ENCODE measurements at regions not wholly inside any gene's neighbourhood (a gene's known extent, or its start where the extent isn't known, plus 50 kb on each side); places are given as distances from the start of the nearest gene placed in this dataset.

DNA sequence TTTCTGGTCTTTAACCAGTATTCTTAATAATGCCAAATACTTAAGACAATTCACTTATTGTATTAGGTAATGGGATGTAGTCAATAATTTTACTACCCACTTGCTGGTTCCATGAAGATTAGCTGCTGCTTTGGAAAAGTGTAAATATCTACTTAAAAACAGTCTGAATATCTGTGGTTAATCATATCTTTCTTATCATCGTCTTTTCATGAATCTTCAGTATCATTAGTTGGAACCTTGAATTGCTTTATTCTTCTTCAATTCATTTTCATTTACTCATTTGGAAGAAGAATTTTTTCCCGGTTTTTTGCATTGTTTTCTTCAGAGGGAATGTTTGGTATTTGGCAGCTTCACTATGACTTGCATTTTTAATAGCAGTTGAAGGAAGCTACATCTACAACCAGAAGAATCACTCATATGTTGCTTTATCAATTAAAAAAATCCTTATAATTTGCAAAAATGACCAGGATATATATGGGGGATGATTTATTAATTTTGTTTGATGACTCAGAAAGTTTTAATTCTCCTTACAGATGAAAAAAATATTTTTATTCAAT is 1398.3 kb upstream of the CDH6 start:
- Histone ChIP-seq H3K27ac (no peak overlapping the region), H3K27me3 (no peaks in the 10 kb centered on the region), H3K4me3 (no peak overlapping the region), H3K36me3 (no peaks in the 10 kb centered on the region), H3K4me1 (no peaks in the 10 kb centered on the region), H3K9me3 (no peaks in the 10 kb centered on the region)
- no peak for TF ChIP-seq POLR2A (IDR thresholded peaks at IDR 0.05)
- TF ChIP-seq, protein P1, sequence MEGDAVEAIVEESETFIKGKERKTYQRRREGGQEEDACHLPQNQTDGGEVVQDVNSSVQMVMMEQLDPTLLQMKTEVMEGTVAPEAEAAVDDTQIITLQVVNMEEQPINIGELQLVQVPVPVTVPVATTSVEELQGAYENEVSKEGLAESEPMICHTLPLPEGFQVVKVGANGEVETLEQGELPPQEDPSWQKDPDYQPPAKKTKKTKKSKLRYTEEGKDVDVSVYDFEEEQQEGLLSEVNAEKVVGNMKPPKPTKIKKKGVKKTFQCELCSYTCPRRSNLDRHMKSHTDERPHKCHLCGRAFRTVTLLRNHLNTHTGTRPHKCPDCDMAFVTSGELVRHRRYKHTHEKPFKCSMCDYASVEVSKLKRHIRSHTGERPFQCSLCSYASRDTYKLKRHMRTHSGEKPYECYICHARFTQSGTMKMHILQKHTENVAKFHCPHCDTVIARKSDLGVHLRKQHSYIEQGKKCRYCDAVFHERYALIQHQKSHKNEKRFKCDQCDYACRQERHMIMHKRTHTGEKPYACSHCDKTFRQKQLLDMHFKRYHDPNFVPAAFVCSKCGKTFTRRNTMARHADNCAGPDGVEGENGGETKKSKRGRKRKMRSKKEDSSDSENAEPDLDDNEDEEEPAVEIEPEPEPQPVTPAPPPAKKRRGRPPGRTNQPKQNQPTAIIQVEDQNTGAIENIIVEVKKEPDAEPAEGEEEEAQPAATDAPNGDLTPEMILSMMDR (IDR thresholded peaks at IDR 0.05): no peak
- no peak for DNase-seq

DNA sequence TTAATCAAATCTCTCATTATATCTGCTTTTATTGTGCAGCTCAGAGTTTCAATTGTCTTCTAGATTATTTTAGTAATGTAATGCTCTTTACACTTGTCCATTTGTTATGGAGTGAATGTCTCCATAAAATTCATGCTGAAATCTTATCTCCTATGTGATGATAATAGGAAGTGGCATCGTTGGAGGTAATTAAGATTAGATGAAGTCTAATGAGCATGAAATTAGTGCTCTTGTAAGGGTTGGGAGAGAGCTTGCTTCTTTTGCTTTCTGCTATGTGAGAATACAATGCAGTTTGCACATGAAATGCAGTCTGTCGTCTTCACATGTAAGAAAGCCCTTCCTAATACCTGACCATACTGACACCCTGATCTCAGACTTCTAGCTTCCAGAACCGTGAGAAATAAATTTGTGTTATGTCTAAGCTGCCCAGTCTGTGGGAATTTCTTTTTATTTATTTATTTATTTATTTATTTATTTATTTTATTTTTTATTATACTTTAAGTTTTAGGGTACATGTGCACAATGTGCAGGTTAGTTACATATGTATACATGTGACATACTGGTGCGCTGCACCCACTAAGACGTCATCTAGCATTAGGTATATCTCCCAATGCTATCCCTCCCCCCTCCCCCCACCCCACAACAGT is 1399.2 kb upstream of the CDH6 start:
- Histone ChIP-seq H3K9me3 (no peaks in the 10 kb centered on the region), H3K4me3 (no peak overlapping the region), H3K27me3 (no peaks in the 10 kb centered on the region), H3K36me3 (no peaks in the 10 kb centered on the region), H3K27ac (no peak overlapping the region), H3K4me1 (no peaks in the 10 kb centered on the region)
- TF ChIP-seq, protein P1 (IDR thresholded peaks at IDR 0.05): no peak
- TF ChIP-seq POLR2A (IDR thresholded peaks at IDR 0.05): no peak
- no peak for DNase-seq

DNA sequence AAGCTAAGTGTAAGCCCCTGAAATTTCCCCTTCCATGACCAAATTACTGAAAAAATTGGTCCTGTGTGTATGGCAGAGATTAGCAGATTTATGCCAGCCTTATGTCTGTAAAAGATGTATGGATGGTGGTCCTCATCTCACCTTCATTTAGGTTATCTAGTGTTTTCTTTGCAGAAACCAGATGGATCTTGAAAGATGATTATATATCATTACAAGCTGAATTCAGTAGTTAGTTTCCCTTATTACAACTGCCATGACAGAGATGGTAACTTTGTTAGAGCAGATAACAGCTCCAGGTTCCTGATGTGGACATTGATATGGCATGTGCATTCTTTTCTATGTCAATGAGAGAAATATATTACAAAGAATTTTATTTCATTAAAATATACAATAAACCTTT is 1403.2 kb upstream of the CDH6 start:
- Histone ChIP-seq H3K4me1 (no peaks in the 10 kb centered on the region), H3K27ac (no peak overlapping the region), H3K4me3 (no peak overlapping the region), H3K9me3 (no peaks in the 10 kb centered on the region), H3K36me3 (no peaks in the 10 kb centered on the region), H3K27me3 (no peaks in the 10 kb centered on the region)
- no peak for DNase-seq
- TF ChIP-seq, protein P1 (IDR thresholded peaks at IDR 0.05): no peak
- no peak for TF ChIP-seq POLR2A (IDR thresholded peaks at IDR 0.05)

DNA sequence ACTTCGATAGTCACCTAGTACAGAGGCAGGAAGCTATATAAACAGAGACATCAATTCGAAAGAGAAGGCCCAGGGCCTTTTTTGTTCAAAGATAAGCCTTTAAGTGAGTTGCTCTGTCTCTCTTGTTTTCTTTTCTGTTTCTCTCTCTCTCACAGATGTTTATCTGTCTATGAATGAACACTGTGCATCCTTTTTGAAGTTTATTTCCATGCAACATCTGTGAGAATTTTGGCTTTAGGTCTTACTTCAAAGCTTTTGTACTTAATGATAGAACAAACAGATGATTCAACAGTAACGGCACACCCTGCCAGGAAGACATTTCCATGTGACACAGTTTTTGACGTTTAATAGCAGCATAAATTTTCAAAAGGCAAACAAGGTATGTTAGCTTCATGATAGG is 1413.1 kb upstream of the CDH6 start:
- Histone ChIP-seq H3K27ac (no peak overlapping the region), H3K4me3 (no peak overlapping the region), H3K27me3 (no peaks in the 10 kb centered on the region), H3K4me1 (no peaks in the 10 kb centered on the region), H3K9me3 (no peaks in the 10 kb centered on the region), H3K36me3 (no peaks in the 10 kb centered on the region)
- no peak for DNase-seq
- TF ChIP-seq POLR2A (IDR thresholded peaks at IDR 0.05): no peak
- TF ChIP-seq, protein P1 (IDR thresholded peaks at IDR 0.05): no peak

DNA sequence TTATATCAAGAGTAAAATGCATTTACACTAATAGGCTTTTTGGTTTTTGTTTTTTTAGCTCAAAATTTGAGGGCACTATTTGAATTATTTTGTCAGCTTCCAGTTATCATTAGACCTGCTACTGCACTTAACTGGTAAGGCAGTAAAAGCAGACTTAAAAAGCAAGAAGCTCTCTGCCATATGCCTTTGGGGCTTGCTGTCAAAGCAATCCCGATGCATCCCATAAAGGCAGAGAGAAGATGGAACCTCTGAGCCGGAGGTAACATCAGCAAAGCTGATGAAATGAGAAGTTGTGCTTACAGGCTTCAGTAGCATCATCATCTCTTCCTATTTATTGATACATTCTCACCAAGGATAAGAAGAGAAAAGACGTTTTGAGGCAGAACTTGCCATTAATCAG is 1414.3 kb upstream of the CDH6 start:
- DNase-seq: no peak
- no peak for TF ChIP-seq POLR2A (IDR thresholded peaks at IDR 0.05)
- TF ChIP-seq, protein P1 (IDR thresholded peaks at IDR 0.05): no peak
- no peaks in the 10 kb centered on the region for H3K36me3 ChIP-seq
- H3K4me1 ChIP-seq: no peaks in the 10 kb centered on the region
- H3K4me3 ChIP-seq: no peak overlapping the region
- H3K27me3 ChIP-seq: no peaks in the 10 kb centered on the region
- no peak overlapping the region for H3K27ac ChIP-seq
- no peaks in the 10 kb centered on the region for H3K9me3 ChIP-seq

Measured in Peyer's patch (tissue), 4 donors.